ENCODE measurements at regions not wholly inside any gene's neighbourhood (a gene's known extent, or its start where the extent isn't known, plus 50 kb on each side); places are given as distances from the start of the nearest gene placed in this dataset.

DNA sequence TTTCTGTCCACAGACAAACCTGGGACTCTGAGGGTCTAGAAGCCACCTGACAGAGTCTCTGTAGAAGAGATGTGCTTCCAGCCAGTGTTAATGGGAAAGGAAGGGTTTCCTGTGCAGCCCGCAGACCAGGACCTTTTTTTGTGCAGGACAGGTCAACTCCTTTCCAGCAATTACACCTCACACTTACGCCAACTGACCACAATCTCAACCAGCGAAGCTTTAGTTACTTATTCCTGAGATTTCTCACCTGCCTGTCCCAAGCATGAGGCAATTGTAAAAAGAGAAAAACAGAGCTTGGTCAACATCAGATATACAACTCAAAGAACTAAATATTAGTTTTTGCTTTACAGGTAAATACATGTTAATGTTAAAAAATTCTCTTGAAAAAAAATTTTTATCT, 393.8 kb upstream of the ID4 start:
- TF ChIP-seq EP300 (IDR thresholded peaks at IDR 0.05), result no peak
- ATAC-seq (ENCODE audit: low FRiP score in 2 of 2) (no peak), DNase-seq (no peak)
- Histone ChIP-seq H3K27me3 (no peaks in the 10 kb centered on the region), H3K36me3 (no peaks in the 10 kb centered on the region), H3K4me1 (peaks cover 0 to 9% (median 1%) of the 10 kb centered on the region in 4 donors), H3K27ac (no peak overlapping the region), H3K9me3 (peaks cover 0 to 5% (median 0%) of the 10 kb centered on the region in 4 donors), H3K4me3 (no peak overlapping the region)
- WGBS, 2 donors, result 88 to 90% methylated on average over 3 of the region's 3 CpGs

GRCh38 chr6:19444041-19444440, 393.1 kb upstream of the ID4 start:
- Histone ChIP-seq H3K27ac (no peak overlapping the region), H3K4me1 (peaks cover 0 to 6% (median 0%) of the 10 kb centered on the region in 4 donors), H3K4me3 (no peak overlapping the region), H3K36me3 (no peaks in the 10 kb centered on the region), H3K9me3 (peaks cover 0 to 5% (median 0%) of the 10 kb centered on the region in 4 donors), H3K27me3 (no peaks in the 10 kb centered on the region)
- ATAC-seq (ENCODE audit: low FRiP score in 2 of 2) (no peak), DNase-seq (no peak)
- 71 to 83% methylated on average over 4 of the region's 4 CpGs for WGBS, 2 donors
- TF ChIP-seq POLR2AphosphoS5 (IDR thresholded peaks at IDR 0.05), result no peak
- no peak for TF ChIP-seq POLR2A (IDR thresholded peaks at IDR 0.05)
- TF ChIP-seq EP300 (IDR thresholded peaks at IDR 0.05), result no peak
- TF ChIP-seq, protein P1, sequence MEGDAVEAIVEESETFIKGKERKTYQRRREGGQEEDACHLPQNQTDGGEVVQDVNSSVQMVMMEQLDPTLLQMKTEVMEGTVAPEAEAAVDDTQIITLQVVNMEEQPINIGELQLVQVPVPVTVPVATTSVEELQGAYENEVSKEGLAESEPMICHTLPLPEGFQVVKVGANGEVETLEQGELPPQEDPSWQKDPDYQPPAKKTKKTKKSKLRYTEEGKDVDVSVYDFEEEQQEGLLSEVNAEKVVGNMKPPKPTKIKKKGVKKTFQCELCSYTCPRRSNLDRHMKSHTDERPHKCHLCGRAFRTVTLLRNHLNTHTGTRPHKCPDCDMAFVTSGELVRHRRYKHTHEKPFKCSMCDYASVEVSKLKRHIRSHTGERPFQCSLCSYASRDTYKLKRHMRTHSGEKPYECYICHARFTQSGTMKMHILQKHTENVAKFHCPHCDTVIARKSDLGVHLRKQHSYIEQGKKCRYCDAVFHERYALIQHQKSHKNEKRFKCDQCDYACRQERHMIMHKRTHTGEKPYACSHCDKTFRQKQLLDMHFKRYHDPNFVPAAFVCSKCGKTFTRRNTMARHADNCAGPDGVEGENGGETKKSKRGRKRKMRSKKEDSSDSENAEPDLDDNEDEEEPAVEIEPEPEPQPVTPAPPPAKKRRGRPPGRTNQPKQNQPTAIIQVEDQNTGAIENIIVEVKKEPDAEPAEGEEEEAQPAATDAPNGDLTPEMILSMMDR (IDR thresholded peaks at IDR 0.05), result no peak

- peaks cover 0 to 6% (median 0%) of the 10 kb centered on the region in 4 donors for H3K4me1 ChIP-seq
- no peaks in the 10 kb centered on the region for H3K36me3 ChIP-seq
- DNase-seq (no peak), ATAC-seq (ENCODE audit: low FRiP score in 2 of 2) (no peak)
- no peak overlapping the region for H3K4me3 ChIP-seq
- no peaks in the 10 kb centered on the region for H3K27me3 ChIP-seq
- no peak overlapping the region for H3K27ac ChIP-seq
- no peak for TF ChIP-seq POLR2AphosphoS5 (IDR thresholded peaks at IDR 0.05)
- no peak for TF ChIP-seq POLR2A (IDR thresholded peaks at IDR 0.05)
- no peak for TF ChIP-seq EP300 (IDR thresholded peaks at IDR 0.05)
- TF ChIP-seq, protein P1 (IDR thresholded peaks at IDR 0.05), result no peak
- WGBS, 2 donors, result 47 to 53% methylated on average over 1 of the region's 1 CpG
- peaks cover 0 to 5% (median 0%) of the 10 kb centered on the region in 4 donors for H3K9me3 ChIP-seq
Observed at GRCh38 chr6:19444481-19444880, 392.7 kb upstream of the ID4 start.

DNA sequence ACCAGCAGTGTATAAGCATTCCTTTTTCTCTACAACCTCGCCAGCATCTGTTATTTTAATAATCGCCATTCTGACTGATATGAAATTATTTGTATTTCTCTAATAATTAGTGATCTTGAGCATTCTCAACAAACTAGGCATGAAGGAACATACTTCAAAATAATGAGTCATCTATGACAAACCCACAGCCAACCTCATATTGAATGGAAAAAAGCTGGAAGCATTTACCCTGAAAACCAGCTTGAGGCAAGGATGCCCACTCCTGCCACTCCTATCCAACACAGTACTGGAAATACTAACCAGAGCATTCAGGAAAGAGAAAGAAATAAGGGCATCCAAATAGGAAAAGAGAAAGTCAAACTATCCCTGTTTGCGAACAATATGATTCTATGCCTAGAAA, 390.6 kb upstream of the ID4 start:
- Histone ChIP-seq H3K4me1 (peaks cover 0 to 6% (median 0%) of the 10 kb centered on the region in 4 donors), H3K9me3 (peaks cover 0 to 5% (median 0%) of the 10 kb centered on the region in 4 donors), H3K27ac (no peak overlapping the region), H3K36me3 (no peaks in the 10 kb centered on the region), H3K4me3 (no peak overlapping the region), H3K27me3 (no peaks in the 10 kb centered on the region)
- no peak for DNase-seq
- ATAC-seq (ENCODE audit: low FRiP score in 2 of 2), result no peak
- 84 to 88% methylated on average over 3 of the region's 3 CpGs for WGBS, 2 donors
- TF ChIP-seq EP300 (IDR thresholded peaks at IDR 0.05), result no peak
- TF ChIP-seq, protein P1 (IDR thresholded peaks at IDR 0.05), result no peak
- no peak for TF ChIP-seq POLR2A (IDR thresholded peaks at IDR 0.05)
- no peak for TF ChIP-seq POLR2AphosphoS5 (IDR thresholded peaks at IDR 0.05)

DNA sequence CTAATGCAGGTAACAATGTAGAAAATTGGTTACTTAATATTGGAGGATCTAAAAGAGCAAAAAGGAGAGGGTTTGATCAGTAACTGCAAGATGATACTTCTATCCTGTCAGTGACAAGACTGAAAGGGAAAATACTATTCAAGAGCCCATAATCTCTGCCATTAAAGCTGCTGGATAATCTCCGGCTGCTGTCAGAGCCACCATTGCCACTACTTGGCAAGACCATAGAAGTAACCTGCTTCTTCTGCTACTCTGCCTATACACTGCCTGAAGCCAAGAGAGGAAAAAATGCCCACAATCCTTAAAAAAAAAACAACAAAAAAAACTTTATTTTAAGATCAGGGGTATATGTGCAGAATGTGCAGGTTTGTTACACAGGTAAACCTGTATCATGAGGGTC, 386.5 kb upstream of the ID4 start:
- Histone ChIP-seq H3K9me3 (peaks cover 0 to 5% (median 0%) of the 10 kb centered on the region in 4 donors), H3K4me1 (peaks cover 0 to 4% (median 0%) of the 10 kb centered on the region in 4 donors), H3K4me3 (peak overlapping the region in 3 of 4 donors; percentile 9 to 39 (median 29)), H3K27ac (peak overlapping the region in 3 of 4 donors; percentile 11 to 52 (median 17)), H3K27me3 (no peaks in the 10 kb centered on the region), H3K36me3 (no peaks in the 10 kb centered on the region)
- peak in 1 of 2 donors; percentile 51 for ATAC-seq (ENCODE audit: low FRiP score in 2 of 2)
- TF ChIP-seq, protein P1 (IDR thresholded peaks at IDR 0.05), result no peak
- TF ChIP-seq POLR2AphosphoS5 (IDR thresholded peaks at IDR 0.05), result no peak
- TF ChIP-seq POLR2A (IDR thresholded peaks at IDR 0.05), result no peak
- TF ChIP-seq EP300 (IDR thresholded peaks at IDR 0.05), result no peak
- DNase-seq, result no peak
- WGBS, 2 donors, result 71 to 88% methylated on average over 1 of the region's 1 CpG

All from upper lobe of left lung (tissue), 6 donors.